ENCODE measurements at regions not wholly inside any gene's neighbourhood (a gene's known extent, or its start where the extent isn't known, plus 50 kb on each side); places are given as distances from the start of the nearest gene placed in this dataset.
A peak's percentile ranks its signal among the peaks of the same experiment; 100 is the strongest.

GRCh38 chr1:30287976-30288375 is 435.4 kb downstream of the MATN1 start:
- Histone ChIP-seq H3K27ac (replicated peaks in 1 of 4) (no peak overlapping the region), H3K4me1 (no peaks in the 10 kb centered on the region), H3K27me3 (peaks cover 0 to 17% (median 0%) of the 10 kb centered on the region in 4 donors), H3K4me3 (no peak overlapping the region), H3K36me3 (no peaks in the 10 kb centered on the region), H3K9me3 (peaks cover 0 to 1% (median 0%) of the 10 kb centered on the region in 4 donors)
- DNase-seq (ENCODE audit: extremely low spot score): peak; percentile 81
- 92% methylated on average over 8 of the region's 8 CpGs for WGBS
- intact Hi-C loops (cut with DNase I): no loop called here
- TF ChIP-seq POLR2AphosphoS5 (IDR thresholded peaks at IDR 0.05): no peak
- TF ChIP-seq CTCF (IDR thresholded peaks at IDR 0.05): no peak
- no peak for TF ChIP-seq POLR2A (IDR thresholded peaks at IDR 0.05; ENCODE audit: low read depth)
- TF ChIP-seq EP300 (IDR thresholded peaks at IDR 0.05): no peak

GRCh38 chr1:30286988-30287839 is 436.2 kb downstream of the MATN1 start:
- H3K27me3 ChIP-seq: peaks cover 0 to 17% (median 0%) of the 10 kb centered on the region in 4 donors
- no peak overlapping the region for H3K4me3 ChIP-seq
- no peak overlapping the region for H3K27ac ChIP-seq (replicated peaks in 1 of 4)
- no peaks in the 10 kb centered on the region for H3K9me3 ChIP-seq
- WGBS: 66% methylated on average over 6 of the region's 6 CpGs
- H3K36me3 ChIP-seq: no peaks in the 10 kb centered on the region
- TF ChIP-seq POLR2AphosphoS5 (IDR thresholded peaks at IDR 0.05): no peak
- no peaks in the 10 kb centered on the region for H3K4me1 ChIP-seq
- peak; percentile 81 for DNase-seq (ENCODE audit: extremely low spot score)
- intact Hi-C loops (cut with DNase I): no loop called here

GRCh38 chr1:30286241-30286987 is 437.0 kb downstream of the MATN1 start:
- intact Hi-C loops (cut with DNase I): no loop called here
- WGBS: 84% methylated on average over 9 of the region's 13 CpGs

GRCh38 chr1:30285501-30285932 is 437.9 kb downstream of the MATN1 start:
- Histone ChIP-seq H3K4me1 (no peaks in the 10 kb centered on the region), H3K36me3 (no peaks in the 10 kb centered on the region), H3K9me3 (no peaks in the 10 kb centered on the region), H3K4me3 (no peak overlapping the region), H3K27me3 (peaks cover 0 to 17% (median 0%) of the 10 kb centered on the region in 4 donors), H3K27ac (replicated peaks in 1 of 4) (no peak overlapping the region)
- 96% methylated on average over 9 of the region's 12 CpGs for WGBS
- no peak for TF ChIP-seq POLR2A (IDR thresholded peaks at IDR 0.05; ENCODE audit: low read depth)
- TF ChIP-seq POLR2AphosphoS5 (IDR thresholded peaks at IDR 0.05): no peak
- TF ChIP-seq CTCF (IDR thresholded peaks at IDR 0.05): no peak
- no peak for TF ChIP-seq EP300 (IDR thresholded peaks at IDR 0.05)
- peak; percentile 70 for DNase-seq (ENCODE audit: extremely low spot score)
- intact Hi-C loops (cut with DNase I): no loop called here

More at GRCh38 chr1:30286241-30286987, 437.0 kb downstream of the MATN1 start:
- no peak overlapping the region for H3K27ac ChIP-seq (replicated peaks in 1 of 4)
- no peak overlapping the region for H3K4me3 ChIP-seq
- peak; percentile 77 for DNase-seq (ENCODE audit: extremely low spot score)
- H3K36me3 ChIP-seq: no peaks in the 10 kb centered on the region
- no peaks in the 10 kb centered on the region for H3K9me3 ChIP-seq
- no peaks in the 10 kb centered on the region for H3K4me1 ChIP-seq
- TF ChIP-seq POLR2A (IDR thresholded peaks at IDR 0.05; ENCODE audit: low read depth) (no peak), POLR2AphosphoS5 (IDR thresholded peaks at IDR 0.05) (no peak), CTCF (IDR thresholded peaks at IDR 0.05) (no peak)
- H3K27me3 ChIP-seq: peaks cover 0 to 17% (median 0%) of the 10 kb centered on the region in 4 donors

All from esophagus muscularis mucosa (tissue), 4 donors.